Neural progenitor cell (in vitro differentiated cells): ENCODE measurements at regions not wholly inside any gene's neighbourhood (a gene's known extent, or its start where the extent isn't known, plus 50 kb on each side); places are given as distances from the start of the nearest gene placed in this dataset.

Source experiments
- EZH2 ChIP-seq: fragments of 200-600 bp; sonication (generic); IDR thresholded peaks from 2 replicates; pipeline ENCODE4 v1.6.1; 2017; ENCODE audit warnings: antibody characterized with exemption, mild to moderate bottlenecking, moderate library complexity
- TF ChIP-seq, protein P1 (sequence below): fragments of 200-600 bp; sonication (generic); IDR thresholded peaks from 2 replicates; pipeline ENCODE4 v1.5.1; 2017; ENCODE audit warnings: antibody characterized with exemption, mild to moderate bottlenecking

DNA sequence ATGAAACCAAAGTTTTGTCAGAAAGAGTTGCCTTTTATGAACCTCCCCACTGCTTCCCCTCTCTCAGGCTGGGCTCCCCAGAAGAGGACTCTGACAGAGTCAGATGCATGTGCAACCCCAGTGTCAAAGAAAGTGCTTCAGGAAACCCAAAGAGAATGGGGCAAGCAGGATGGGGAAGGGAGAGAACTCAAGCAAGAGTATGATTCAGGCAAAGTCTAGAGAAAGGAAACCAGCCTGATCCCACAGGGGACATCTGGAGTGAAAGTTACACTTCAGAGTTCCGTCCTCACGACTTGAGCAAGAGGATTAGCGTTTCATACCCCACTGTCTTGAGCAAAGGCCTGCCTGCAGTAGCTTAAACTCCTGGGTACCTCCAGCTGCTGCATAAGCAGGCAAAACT lies 51.8 kb upstream of the EPC2 start:
- TF ChIP-seq, protein P1, sequence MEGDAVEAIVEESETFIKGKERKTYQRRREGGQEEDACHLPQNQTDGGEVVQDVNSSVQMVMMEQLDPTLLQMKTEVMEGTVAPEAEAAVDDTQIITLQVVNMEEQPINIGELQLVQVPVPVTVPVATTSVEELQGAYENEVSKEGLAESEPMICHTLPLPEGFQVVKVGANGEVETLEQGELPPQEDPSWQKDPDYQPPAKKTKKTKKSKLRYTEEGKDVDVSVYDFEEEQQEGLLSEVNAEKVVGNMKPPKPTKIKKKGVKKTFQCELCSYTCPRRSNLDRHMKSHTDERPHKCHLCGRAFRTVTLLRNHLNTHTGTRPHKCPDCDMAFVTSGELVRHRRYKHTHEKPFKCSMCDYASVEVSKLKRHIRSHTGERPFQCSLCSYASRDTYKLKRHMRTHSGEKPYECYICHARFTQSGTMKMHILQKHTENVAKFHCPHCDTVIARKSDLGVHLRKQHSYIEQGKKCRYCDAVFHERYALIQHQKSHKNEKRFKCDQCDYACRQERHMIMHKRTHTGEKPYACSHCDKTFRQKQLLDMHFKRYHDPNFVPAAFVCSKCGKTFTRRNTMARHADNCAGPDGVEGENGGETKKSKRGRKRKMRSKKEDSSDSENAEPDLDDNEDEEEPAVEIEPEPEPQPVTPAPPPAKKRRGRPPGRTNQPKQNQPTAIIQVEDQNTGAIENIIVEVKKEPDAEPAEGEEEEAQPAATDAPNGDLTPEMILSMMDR: no peak
- TF ChIP-seq EZH2: no peak
